Stomach (tissue), 8 donors: ENCODE measurements at regions not wholly inside any gene's neighbourhood (a gene's known extent, or its start where the extent isn't known, plus 50 kb on each side); places are given as distances from the start of the nearest gene placed in this dataset.

Experiments used
- DNase-seq, 2 donors: peaks; one replicate each; pipeline versions ENCODE4 v3.0.0 to v3.0.0-alpha.2; 2013 to 2019
- H3K27ac ChIP-seq, 5 donors: fragments of 200-600 bp in 4 of 5; sonication (generic) in 4 of 5; one replicate each; pipeline ENCODE4 v1.5.1; 2013 to 2019; ENCODE audit warnings: mild to moderate bottlenecking in 1 of 5, moderate library complexity in 1 of 5
- H3K27me3 ChIP-seq, 3 donors: fragments of 200-600 bp; sonication (generic); one replicate each; pipeline ENCODE4 v1.5.1; 2017 to 2019; ENCODE audit warnings: mixed run types in 1 of 3
- H3K36me3 ChIP-seq, 4 donors: fragments of 200-600 bp; sonication (generic); 1 replicate in 3 of 4; 2 replicates in 1 of 4; pipeline ENCODE4 v1.5.1; 2016 to 2019
- H3K4me1 ChIP-seq, 4 donors: fragments of 200-600 bp; sonication (generic); one replicate each; pipeline ENCODE4 v1.5.1; 2016 to 2019
- H3K4me3 ChIP-seq, 4 donors: fragments of 200-600 bp; sonication (generic) in 3 of 4; one replicate each; pipeline ENCODE4 v1.5.1; 2016 to 2019; ENCODE audit warnings: mild to moderate bottlenecking in 1 of 4
- H3K9me3 ChIP-seq, 4 donors: fragments of 200-600 bp; sonication (generic); one replicate each; pipeline ENCODE4 v1.5.1; 2016 to 2019
- EP300 ChIP-seq: sonication (generic); formaldehyde crosslinking; IDR thresholded peaks from one replicate; pipeline ENCODE4 v1.6.1; 2017; ENCODE audit warnings: antibody characterized with exemption
- POLR2A ChIP-seq, 4 donors: fragments of 450-650 bp; IDR thresholded peaks; one replicate each; pipeline ENCODE4 v1.6.1; 2016; ENCODE audit warnings: antibody characterized with exemption in 4 of 4, control low read depth in 2 of 4, mild to moderate bottlenecking in 1 of 4, moderate library complexity in 1 of 4
- POLR2AphosphoS5 ChIP-seq, 3 donors: sonication (generic); formaldehyde crosslinking; IDR thresholded peaks; one replicate each; pipeline ENCODE4 v1.6.1; 2016; ENCODE audit warnings: antibody characterized with exemption in 3 of 3
- WGBS, 5 donors: extraction: QIAGEN DNeasy Blood & Tissue Kit in 3 of 5; methylation state at CpG; one replicate each; pipeline versions ENCODE4 v1.1.5 to v1.1.7; 2013 to 2018; 5-methylcytosine and 5-hydroxymethylcytosine counted together
- intact Hi-C: fragments of 100-400 bp; cut with DNase I; formaldehyde crosslinking; loops from one replicate; pipeline ENCODE4 v1.15.1; 2023; ENCODE audit warnings: low total_unique reads
- TF ChIP-seq, protein P1 (sequence below), 7 experiments: fragments of 450-650 bp in 4 of 7; fragments of 200-600 bp in 3 of 7; sonication (generic) in 3 of 7; IDR thresholded peaks; one replicate each; pipeline ENCODE4 v1.5.1; 2016 to 2019; ENCODE audit warnings: antibody characterized with exemption in 7 of 7, control low read depth in 2 of 7, mild to moderate bottlenecking in 1 of 7
- donor health status: healthy with polysubstance abuse.
- donor health status: Bipolar disorder and iron deficiency.
- donor health status: healthy.

DNA sequence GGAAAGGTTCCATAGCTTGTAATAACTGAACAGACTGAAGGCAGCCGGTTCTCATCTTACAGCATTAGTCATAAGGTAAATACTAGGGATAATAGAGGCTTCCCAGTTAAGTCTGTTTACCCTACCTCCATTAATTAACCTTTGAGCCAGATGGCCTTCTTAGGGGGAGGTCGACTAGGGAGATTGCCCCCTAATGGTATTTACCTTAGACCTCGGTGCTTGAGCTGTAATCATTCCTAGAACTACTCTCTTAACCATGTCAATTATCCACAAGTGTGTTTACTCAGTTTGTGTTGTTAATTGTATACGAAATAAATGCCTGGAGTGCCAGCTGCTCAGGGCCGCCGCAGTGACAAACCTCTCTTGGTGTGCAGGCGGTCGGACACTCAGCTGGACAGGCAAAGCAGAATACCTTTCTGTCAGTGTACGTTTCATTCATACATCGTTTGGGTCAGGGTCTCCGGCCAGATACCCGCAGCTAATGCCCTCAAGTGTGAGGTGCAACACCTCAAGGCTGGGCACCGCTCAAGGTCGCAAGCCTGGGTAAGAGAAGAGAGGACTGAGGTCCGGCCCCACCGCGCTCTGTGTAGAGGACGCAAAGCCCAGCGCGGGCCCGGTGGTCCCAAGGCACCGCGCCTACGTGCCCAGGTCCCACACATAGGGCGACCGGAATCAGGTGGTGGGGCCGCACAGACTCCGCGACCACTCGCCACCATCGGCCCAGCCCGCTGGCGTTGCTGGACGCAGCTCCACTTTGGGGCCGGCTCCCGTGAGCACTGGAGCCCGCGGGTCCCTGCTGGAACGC is 931.0 kb downstream of the NLGN4Y start:
- intact Hi-C loops = no loop called here
- no peaks in the 10 kb centered on the region for H3K9me3 ChIP-seq
- H3K27ac ChIP-seq = peak overlapping the region in 2 of 5 donors; percentile 77 to 85
- no peaks in the 10 kb centered on the region for H3K4me1 ChIP-seq
- H3K36me3 ChIP-seq = no peaks in the 10 kb centered on the region
- H3K4me3 ChIP-seq = peak overlapping the region in 2 of 4 donors; percentile 39 to 42
- WGBS, 5 donors = 16 to 43% (median 30%) methylated on average over 7 to 39 of the region's 39 CpGs; no CpG with 5 or more reads in 2 of the 5 donors
- TF ChIP-seq POLR2AphosphoS5 (IDR thresholded peaks at IDR 0.05) = no peak
- no peak for TF ChIP-seq POLR2A (IDR thresholded peaks at IDR 0.05)
- no peak for TF ChIP-seq EP300
- TF ChIP-seq, protein P1, sequence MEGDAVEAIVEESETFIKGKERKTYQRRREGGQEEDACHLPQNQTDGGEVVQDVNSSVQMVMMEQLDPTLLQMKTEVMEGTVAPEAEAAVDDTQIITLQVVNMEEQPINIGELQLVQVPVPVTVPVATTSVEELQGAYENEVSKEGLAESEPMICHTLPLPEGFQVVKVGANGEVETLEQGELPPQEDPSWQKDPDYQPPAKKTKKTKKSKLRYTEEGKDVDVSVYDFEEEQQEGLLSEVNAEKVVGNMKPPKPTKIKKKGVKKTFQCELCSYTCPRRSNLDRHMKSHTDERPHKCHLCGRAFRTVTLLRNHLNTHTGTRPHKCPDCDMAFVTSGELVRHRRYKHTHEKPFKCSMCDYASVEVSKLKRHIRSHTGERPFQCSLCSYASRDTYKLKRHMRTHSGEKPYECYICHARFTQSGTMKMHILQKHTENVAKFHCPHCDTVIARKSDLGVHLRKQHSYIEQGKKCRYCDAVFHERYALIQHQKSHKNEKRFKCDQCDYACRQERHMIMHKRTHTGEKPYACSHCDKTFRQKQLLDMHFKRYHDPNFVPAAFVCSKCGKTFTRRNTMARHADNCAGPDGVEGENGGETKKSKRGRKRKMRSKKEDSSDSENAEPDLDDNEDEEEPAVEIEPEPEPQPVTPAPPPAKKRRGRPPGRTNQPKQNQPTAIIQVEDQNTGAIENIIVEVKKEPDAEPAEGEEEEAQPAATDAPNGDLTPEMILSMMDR (IDR thresholded peaks at IDR 0.05) = no peak
- H3K27me3 ChIP-seq = no peaks in the 10 kb centered on the region
- DNase-seq = no peak

DNA sequence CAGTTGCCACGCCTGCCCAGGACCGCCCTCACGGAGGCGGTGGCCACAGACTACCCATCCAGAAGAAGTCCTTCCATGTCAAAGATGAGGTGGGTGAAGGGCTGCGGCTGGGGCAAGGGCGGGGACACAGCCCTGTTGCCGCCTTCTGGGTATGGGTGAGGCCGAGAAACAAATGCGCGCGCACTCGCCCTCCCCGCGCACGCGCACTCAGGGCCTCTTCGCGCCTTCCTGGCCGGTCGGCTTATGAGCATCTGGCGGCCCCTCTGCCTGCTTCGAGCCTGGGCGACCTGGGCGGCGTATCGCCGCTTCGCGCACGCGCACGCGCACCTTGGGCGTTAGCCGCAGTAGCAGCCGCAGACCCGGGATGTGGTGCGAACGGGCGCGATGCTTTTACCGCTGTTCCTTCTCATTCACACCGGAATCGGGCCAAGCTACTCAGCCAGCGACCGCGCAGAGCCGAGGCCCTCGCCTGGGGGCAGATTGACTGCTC is 931.7 kb downstream of the NLGN4Y start:
- intact Hi-C loops = no loop called here
- Histone ChIP-seq H3K36me3 (no peaks in the 10 kb centered on the region), H3K4me1 (no peaks in the 10 kb centered on the region), H3K27ac (peak overlapping the region in 2 of 5 donors; percentile 77 to 85), H3K9me3 (no peaks in the 10 kb centered on the region), H3K27me3 (no peaks in the 10 kb centered on the region), H3K4me3 (peak overlapping the region in 2 of 4 donors; percentile 39 to 42)
- TF ChIP-seq EP300 = no peak
- TF ChIP-seq POLR2AphosphoS5 (IDR thresholded peaks at IDR 0.05) = peak in 1 of 3 donors; percentile 61
- DNase-seq = no peak
- 5 to 41% (median 7%) methylated on average over 14 to 49 of the region's 49 CpGs; no CpG with 5 or more reads in 2 of the 5 donors for WGBS, 5 donors

DNA sequence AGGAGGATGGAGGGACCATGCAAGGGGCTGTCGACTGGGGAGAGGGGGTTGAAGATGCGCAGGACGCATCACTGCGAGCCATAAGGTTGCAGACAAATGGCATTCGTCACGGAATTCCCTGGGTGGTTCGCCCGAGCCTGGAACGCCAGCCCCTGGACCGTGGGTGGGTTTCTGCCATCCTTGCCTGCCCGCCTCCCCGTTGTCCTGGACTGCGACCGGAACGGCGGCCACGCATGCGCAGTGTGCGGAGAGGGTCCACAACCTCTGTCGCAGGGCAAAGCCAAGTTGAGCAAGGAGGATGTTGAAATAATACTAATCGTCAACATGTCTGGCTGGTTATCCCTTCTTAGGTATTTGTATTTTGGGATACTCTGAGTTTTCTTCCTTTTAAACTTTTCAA is 932.2 kb downstream of the NLGN4Y start:
- intact Hi-C loops = no loop called here
- 36 to 59% (median 38%) methylated on average over 4 to 21 of the region's 21 CpGs; no CpG with 5 or more reads in 2 of the 5 donors for WGBS, 5 donors
- TF ChIP-seq POLR2AphosphoS5 (IDR thresholded peaks at IDR 0.05) (no peak), POLR2A (IDR thresholded peaks at IDR 0.05) (no peak)
- TF ChIP-seq, protein P1 (IDR thresholded peaks at IDR 0.05) = no peak
- no peaks in the 10 kb centered on the region for H3K36me3 ChIP-seq
- H3K4me1 ChIP-seq = no peaks in the 10 kb centered on the region
- no peaks in the 10 kb centered on the region for H3K9me3 ChIP-seq
- H3K27ac ChIP-seq = peak overlapping the region in 2 of 5 donors; percentile 77 to 85
- H3K4me3 ChIP-seq = peak overlapping the region in 2 of 4 donors; percentile 39 to 42
- DNase-seq = no peak
- no peaks in the 10 kb centered on the region for H3K27me3 ChIP-seq

DNA sequence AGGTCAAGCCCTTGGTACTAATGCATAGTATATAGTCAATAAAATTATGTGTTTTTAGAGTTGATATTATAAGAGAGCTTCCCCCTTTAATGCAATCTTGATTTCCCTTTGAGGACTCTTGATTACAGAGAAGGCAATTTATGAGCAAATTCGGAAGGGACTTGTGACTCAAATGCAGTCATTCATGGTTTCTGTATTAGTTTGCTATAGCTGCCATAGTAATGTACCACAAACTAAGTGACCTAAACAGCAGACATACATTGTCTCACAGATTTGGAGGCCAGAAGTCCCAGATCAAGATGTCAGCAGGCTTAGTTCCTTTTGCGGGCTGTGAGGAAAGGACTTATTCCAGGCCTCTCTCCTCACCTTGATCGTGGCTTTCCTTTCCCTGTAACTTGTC is 933.4 kb downstream of the NLGN4Y start:
- no peaks in the 10 kb centered on the region for H3K9me3 ChIP-seq
- 87 to 90% (median 88%) methylated on average over 3 of the region's 3 CpGs; no CpG with 5 or more reads in 2 of the 5 donors for WGBS, 5 donors
- TF ChIP-seq EP300 (no peak), POLR2A (IDR thresholded peaks at IDR 0.05) (no peak), POLR2AphosphoS5 (IDR thresholded peaks at IDR 0.05) (no peak)
- TF ChIP-seq, protein P1 (IDR thresholded peaks at IDR 0.05) = no peak
- intact Hi-C loops = no loop called here
- no peaks in the 10 kb centered on the region for H3K27me3 ChIP-seq
- no peaks in the 10 kb centered on the region for H3K36me3 ChIP-seq
- no peak overlapping the region for H3K27ac ChIP-seq
- no peaks in the 10 kb centered on the region for H3K4me1 ChIP-seq
- no peak overlapping the region for H3K4me3 ChIP-seq
- no peak for DNase-seq

DNA sequence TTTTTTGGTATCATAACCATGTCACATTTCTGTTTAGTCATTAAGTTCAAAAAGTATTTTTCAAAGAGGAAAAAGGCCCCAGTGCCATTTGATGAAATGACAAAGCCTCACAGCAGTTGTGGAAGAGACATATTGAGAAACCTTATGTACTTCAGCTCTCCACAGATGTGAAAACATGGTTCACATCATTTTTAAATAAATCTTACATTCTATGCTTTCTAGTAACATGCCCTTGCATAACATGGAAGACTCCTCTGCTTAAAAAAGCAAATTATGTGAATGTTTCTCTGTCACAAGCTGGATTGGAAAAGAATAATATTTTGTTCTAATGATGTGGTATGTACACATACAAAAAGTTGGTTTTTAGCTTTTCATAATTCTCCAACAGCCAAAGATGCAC is 934.1 kb downstream of the NLGN4Y start:
- DNase-seq = no peak
- H3K27ac ChIP-seq = no peak overlapping the region

More for the DNA sequence above, 934.1 kb downstream of the NLGN4Y start:
- Histone ChIP-seq H3K27me3 (no peaks in the 10 kb centered on the region), H3K9me3 (no peaks in the 10 kb centered on the region), H3K4me3 (no peak overlapping the region), H3K36me3 (no peaks in the 10 kb centered on the region), H3K4me1 (no peaks in the 10 kb centered on the region)
- intact Hi-C loops = no loop called here
- TF ChIP-seq, protein P1 (IDR thresholded peaks at IDR 0.05) = no peak
- TF ChIP-seq POLR2A (IDR thresholded peaks at IDR 0.05) = no peak
- no peak for TF ChIP-seq POLR2AphosphoS5 (IDR thresholded peaks at IDR 0.05)
